Right hindlimb (tissue), 1 donor: ENCODE measurements at regions not wholly inside any gene's neighbourhood (a gene's known extent, or its start where the extent isn't known, plus 50 kb on each side); places are given as distances from the start of the nearest gene placed in this dataset.

Experiments used
- DNase-seq: peaks from one replicate; pipeline ENCODE4 v3.0.0-alpha.2; 2018

DNA sequence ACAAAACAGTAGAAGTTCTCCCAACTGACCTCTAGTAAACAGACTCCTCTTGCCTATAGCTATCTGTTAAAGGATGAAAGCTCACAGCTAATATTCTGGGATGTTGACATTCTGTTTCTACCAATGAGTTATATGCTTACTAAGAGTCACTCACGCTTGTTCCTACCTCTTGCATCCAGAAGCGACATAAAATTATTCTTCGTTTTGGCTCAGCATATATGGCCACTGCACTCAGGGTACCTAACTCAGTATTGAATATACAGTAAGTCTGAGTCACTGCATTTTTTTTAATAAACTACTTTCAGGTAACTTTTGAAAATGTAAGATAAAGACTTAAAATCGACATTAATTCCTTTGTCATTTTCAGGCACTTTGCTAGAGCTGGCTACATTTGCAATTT, 214.4 kb upstream of the STXBP5 start:
- DNase-seq: no peak

DNA sequence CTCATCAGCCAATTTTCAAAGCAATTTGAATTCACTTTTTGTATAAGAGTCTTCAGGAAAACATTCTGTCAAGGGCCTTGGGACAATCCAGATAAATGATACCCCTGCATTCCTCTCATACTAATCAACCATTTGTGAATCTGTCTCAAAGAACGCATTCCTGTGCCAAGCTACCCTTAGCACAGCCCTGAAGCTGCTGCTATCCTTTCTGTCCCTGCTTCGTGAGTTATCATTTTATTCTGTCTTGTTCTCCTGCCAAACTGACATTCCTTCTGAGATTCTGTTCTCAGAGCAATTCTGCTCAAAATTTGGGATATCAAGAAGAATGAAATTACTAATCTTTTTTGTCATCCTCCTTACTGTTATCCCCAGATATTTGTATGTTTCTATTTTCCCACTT, 213.9 kb upstream of the STXBP5 start:
- DNase-seq: no peak

DNA sequence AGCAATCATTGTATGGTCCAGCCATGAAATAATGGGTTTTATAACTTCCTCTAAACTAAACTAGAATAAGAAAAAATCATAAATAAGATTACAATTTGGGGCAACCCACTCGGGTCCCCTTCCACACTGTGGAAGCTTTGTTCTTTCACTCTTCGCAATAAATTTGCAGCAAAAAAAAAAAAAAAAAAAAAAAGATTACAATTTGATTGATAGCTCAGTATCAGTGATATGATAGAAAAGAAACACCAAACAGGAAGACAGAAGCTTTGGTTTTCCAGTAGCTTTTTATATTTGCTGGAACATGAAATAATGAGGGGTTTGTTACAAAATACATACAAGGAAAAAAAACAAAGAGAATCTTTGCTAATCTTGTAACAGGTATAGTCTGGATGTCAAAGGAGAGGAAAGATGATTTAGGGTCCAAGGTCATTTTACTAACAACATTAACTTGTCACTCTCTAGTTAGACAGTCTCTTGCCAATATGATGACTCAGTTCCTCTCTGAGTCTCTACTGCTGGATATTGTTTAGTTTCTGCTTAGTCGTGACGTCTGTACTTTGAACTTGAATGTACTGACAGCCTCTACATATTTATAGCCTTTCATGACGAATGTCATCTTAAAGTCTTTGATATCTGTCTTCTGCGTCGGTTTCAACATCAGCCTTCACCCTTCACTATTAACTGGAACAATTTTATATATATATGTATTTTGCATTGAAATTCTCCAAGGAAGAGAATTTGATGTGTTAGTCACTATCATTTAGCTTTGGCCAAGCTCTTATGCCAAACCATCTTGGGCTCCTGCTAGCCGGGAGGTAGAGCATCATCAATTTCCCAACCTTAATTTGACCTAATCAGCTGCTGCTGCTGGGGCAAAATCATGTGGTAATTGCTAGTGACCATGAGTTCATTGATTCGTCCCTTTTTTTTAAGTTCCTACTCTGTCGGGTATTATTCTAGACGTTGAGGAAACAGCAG, 213.1 kb upstream of the STXBP5 start:
- no peak for DNase-seq

DNA sequence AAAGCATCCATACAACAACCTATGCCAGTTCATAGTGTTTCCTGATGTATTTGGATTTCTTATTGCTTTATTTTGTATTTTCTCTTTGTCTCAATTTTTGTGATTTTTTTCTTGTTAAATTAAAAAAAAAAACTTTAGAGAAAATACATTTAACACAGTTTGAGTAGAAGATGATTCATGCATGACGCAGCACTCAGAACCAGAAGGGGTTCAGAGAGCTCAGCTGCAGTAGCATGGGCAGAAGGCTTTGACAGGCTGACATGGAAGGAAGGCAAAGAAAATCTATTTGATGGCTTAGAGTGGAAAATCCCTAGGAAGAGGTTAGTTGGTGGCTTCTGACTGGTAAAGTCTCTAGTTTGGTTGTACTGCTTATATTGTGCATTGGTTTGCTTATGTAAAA, 207.2 kb upstream of the STXBP5 start:
- DNase-seq: no peak

DNA sequence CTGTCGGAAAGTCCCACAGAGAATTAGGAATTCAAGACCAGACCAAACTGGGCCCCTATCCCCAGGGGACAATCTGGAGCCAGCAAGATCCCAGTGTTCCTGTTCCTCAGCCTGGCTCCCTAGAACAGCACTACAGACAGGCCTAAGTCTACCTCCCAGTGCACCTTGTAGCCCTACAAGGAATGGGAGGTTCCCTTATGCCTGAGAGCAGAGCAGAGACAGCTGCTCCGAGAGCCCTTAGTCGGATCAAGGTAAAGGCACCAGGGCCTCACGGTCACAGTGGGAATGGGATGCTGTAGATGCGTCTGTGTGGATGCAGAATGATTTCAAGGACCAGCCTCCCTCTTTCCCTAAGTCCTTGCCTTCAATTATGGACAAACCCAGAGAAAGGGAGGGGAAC, 204.5 kb upstream of the STXBP5 start:
- no peak for DNase-seq

DNA sequence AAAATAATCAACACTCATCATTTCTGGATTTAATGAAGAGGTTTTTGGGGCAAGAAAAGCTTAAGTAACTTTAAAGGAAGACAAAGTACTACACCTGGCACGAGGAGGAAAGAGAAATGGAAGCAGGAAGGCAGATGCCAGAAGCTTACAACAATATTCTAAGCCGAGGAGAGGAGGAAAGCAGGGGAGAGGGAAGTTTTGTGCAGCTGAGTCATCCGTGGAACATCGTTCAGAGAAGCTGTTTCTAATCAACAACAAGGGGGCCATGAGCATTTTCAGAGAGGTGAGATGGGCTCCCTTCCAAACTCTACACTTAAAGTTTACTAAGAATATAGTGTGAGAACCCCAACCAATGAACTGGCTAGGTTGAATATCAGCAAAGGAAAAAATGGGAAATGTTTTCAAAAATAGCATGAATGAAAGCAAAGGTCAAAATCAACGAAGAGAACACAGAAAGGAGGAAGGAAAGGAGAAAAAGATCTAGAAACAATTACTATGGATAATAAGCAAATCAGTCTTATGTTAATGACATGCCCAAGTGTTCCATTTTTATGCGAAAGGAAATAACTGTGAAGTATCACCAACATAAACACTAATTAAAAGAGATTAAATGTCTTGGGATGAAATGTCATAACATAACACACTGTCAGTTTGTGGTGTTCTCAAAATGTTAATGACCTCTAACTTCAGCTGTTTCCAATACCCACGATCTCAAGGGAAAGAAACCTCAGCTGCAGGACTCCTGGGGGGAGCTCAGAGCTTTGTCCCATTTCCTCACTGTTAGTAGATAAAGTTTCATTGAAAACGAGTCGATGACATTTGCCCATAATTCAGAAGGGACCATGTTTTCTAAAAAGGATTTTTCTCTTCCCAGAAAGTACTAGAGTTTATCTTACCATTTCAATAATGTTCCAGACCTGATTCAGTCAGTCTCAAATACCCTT, 203.4 kb upstream of the STXBP5 start:
- no peak for DNase-seq

DNA sequence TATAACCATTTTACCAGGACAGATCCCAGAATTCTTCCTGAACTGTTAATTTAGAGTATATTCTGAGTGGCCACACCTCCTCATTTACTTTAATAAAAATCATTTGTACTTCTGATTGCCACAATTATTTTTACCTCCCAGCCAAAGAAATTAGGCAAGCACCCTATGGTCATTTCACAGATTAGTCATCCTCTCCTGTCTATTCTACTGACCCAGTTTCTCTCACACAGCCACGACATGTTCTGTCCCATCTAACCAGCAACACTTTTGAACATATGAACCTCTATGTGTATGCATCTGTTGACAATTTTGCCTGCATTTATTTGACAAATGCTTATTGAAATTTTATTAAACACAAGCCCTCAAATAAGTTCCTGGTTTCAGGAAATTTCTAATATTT, 202.6 kb upstream of the STXBP5 start:
- no peak for DNase-seq

DNA sequence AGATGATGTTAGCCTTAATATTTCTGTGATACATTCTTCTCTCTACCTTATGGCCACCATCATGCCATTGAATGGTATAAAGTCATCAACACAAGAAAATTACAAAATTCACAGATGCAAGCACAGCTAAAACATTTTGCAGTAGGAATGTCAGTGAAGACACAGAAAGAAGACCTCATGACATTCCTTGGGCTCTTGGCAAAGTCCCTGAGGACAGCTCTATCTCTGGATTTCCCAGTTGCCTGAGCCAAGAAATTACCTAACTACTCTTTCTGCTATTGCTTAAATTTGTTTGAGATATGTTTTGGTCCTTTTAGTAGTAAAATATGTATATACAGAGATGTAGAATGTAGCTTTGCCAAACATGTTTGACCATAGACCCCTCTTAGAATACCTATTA, 201.0 kb upstream of the STXBP5 start:
- no peak for DNase-seq

DNA sequence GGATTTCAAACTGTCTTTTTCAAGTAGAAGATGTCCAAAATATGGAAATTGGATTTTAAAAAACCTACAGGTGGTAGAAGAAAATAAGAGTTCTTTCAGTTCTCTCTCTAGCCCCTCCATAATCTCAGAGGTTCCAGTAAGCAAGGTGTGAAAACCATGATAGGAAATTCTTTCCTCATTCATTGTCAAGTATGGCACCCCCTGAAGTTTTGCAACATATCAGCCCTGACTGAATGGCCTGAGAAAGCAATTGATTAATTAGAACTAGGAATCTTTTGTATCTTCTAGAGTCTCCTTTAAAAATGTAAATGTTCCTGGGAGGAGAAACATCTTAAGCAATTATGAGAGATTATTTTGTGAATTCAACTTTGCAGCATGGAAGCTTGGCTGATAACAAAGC, 198.7 kb upstream of the STXBP5 start:
- no peak for DNase-seq

DNA sequence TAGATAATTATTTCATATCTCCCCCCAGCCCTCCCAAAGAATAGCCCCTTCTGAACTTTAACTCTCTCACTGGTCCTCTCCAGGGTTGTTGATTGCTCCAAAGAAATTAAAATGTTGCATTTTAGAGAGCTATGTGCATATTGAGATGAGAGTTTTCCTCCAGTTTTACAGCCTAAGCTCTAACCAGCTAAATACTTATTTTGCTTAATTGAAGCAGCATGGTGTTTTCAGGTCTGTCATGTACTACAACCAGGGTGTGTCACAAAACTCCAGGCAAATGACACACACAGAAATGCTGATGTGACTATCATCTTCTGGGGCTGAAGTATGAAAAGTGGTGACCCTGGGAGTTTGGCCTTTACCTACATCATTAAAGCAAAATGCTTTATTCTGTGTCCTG, 196.8 kb upstream of the STXBP5 start:
- DNase-seq: no peak

DNA sequence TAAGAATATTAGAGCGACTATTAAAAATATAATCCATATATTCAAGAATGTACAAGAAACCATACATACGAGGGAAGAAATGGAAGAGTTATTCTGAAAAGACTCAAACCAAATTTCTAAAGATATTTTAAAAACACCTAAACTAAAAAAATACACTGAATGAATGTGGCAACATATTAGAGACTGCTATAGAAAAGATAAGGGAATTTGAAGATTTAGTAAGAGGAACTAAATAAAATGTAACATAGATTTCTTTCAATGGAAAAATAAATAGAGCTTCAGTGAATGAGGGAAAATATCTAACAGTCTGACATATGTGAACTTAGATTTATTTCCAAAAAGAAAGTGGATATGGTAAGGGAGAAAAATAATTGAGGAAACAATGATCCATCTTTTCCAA, 194.9 kb upstream of the STXBP5 start:
- no peak for DNase-seq

DNA sequence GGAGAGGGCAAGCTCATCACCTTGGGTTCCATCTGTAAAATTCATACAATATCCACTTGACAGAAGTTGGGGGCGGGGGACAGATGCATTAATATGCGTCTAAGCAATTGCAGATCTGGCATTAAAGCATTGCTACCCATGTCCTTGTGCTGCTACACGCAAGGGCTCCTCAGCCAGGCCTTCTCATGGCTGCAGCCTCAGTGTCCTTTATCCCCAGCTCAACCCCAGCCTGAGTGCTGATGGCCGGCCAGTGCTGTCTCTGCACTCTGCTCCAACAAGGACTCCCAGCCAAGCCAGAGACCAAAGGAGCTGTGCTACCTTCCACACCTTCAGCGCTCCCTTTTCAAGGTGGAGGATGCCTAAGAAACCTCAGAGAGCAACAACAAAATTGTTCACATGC, 188.5 kb upstream of the STXBP5 start:
- no peak for DNase-seq

DNA sequence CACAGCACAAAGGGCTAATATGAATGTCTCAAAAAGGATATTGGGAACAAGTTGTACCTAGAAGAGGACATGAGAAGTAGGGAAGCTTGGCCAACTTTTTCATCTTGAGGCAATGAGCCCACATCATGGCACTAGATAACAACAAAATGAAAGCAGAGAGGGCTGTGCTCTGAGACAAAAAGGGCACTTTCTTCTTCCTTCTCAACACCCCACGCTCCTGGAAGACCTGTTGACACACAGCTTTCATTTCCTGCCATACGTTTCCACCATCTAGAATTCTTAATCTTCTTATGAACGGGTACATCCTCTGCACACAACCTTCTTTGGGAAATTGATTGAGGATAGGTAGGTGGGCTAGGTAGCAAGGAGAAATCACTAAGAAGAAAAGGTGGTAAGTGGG, 187.8 kb upstream of the STXBP5 start:
- DNase-seq: no peak

DNA sequence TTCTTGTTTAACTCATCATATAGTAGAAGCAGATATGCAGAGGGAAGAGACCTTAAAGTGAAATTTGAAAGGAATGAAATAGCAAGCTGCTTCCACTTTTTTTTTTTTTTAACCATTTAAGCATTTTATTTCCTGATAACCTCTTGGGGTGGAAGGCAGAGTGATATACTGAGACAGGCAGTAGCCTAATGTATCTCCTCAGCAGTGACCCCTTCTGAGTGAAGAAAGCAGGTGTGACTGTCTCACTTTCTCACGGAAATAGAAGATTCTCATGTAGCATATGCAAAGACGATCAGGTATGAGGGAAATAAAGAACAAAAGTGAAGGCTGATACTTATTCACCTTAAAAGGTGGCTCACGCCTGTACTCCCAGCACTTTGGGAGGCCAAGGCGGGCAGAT, 187.1 kb upstream of the STXBP5 start:
- DNase-seq: no peak

DNA sequence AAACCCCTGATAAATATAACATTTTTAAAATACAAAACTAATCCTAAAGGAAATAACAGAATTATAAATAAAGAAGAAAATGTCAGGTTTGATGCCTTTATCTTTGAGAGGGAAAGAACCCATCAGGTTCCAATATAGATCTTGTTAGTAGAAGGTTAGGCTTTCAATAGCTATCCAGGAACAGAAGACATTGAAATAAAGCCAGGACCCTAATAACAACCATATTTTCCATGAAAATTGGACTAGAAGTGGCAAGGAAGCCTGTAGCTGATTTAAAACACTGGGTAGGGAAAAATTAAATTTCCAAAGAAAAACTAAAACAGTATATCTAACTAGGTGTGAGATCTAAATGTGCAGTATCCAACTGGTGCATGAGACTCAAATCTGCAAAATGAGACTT, 185.2 kb upstream of the STXBP5 start:
- DNase-seq: no peak

DNA sequence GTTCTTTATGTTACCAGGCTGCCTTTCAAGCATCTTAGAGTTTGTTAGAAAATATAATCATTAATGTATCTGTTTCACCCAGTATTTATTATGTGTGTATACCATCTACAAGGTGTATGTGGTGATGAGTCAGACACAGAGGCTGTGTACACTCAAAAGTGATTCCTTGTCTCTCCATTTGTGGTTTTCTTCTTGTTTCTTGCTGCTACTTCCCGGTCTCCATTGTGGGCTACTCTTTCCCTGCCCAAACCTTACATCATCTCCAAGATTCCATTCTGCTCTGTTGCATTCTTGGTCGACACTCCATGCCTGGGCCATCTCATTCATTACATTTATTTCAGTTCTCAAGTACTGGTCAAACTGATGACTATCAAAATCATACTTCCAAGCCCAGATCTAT, 182.2 kb upstream of the STXBP5 start:
- no peak for DNase-seq

DNA sequence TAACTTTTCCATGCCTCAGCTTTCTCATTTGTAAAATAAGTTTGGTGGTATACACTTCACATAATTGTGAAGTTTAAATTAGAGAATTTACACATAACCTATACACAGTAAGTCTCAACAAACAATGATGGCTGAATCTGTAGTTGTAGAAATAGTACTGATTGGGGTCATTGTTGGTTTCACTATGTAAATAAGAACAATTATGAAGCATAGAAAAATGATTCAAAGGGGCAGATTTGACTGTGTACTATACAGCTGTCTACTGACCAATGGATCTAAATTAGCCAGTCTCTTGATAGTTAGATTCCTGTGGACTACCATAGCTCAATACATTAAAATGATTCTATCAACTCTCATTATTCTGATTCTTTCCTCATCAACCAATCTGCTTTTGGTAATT, 181.1 kb upstream of the STXBP5 start:
- DNase-seq: no peak

DNA sequence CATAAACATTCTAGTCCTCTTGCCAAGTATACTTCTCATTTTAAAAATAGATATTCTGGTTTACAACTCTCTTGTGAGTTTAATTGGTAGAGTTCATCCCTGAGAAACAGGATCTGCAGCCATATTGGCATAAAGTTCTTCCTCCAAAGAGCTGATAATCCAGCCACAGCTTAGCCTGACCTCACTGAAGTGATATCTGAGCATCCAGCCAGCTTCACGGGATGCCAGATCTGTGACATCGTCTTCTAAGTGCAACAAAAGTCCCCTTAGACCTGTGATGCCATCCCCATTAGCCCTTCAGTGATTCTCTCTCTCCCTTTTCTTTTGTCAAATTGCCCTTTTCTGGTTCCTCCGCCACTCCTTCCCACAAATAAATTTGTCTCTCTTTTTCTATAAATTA, 180.6 kb upstream of the STXBP5 start:
- no peak for DNase-seq

DNA sequence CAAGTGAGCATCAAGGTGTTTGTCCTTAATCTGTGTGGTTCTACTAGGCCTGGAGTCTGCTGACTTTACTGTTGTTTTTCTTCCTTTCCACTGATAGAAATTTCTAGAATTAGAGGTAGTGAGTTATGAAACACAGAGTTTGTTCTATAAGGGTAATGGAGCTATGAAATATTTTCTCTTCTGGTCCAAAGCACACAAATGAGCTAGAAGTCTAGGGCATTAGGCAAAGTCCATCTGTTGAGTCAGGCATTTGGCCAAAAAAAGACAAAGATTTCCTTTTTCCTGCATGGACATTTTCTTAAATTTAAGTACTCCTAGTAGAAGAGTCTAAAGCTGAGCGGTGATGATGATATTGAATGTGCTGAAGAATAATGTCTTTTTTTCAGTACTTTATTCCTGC, 174.3 kb upstream of the STXBP5 start:
- DNase-seq: no peak

DNA sequence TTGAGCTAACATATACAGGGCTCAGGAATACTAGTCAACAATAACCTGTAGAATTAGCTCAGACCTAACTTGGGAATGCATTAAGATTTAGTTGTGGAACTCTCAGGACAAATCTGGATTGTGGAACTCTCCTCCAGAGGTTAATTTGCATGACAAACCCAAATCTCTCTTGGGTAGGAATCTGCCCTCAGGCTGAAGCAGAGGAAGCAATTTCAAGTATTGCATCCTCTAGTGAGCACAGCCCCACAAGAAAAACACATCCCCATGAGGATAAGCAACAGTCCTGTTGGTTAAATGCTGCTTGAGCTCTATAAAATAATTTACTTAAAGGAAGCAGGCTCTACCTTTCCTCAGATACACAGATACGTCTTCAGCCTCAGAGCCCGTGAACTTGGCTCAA, 170.9 kb upstream of the STXBP5 start:
- no peak for DNase-seq

DNA sequence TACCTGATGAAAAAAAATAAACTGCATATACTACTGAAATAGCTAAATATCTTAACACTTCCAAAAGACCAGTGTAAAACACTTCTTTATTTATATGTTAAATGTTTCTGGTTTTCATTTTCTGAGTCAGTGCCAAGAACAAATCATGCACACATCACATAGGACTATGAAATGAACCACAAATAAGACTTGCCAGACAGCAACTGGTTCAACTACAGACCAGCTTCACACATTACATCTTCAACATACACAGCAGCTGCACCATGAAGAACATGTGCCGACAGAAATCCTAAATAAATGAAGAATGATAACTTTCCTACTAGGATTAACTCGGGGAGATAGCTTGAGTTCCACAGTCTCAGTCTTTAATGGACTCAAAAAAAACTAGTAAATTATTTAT, 168.3 kb upstream of the STXBP5 start:
- no peak for DNase-seq

DNA sequence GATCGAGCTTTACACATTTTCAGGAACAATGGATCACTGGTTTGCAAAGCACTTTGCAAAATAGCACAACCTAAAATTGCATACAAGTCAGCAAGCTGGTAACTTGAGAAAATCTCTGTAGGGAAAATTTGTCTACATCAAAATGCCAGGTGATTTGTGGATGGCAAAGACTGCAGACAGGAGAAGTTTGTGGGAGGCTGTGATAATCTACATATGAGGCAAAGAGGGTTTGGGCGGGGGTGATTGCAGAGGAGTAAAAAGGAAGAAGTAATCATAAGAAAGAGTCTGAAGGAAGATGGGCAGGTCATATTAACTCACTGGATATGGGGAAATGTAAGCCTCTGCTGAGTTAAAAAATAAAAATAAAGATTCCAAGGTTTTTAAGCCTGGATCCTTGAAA, 166.3 kb upstream of the STXBP5 start:
- DNase-seq: no peak

DNA sequence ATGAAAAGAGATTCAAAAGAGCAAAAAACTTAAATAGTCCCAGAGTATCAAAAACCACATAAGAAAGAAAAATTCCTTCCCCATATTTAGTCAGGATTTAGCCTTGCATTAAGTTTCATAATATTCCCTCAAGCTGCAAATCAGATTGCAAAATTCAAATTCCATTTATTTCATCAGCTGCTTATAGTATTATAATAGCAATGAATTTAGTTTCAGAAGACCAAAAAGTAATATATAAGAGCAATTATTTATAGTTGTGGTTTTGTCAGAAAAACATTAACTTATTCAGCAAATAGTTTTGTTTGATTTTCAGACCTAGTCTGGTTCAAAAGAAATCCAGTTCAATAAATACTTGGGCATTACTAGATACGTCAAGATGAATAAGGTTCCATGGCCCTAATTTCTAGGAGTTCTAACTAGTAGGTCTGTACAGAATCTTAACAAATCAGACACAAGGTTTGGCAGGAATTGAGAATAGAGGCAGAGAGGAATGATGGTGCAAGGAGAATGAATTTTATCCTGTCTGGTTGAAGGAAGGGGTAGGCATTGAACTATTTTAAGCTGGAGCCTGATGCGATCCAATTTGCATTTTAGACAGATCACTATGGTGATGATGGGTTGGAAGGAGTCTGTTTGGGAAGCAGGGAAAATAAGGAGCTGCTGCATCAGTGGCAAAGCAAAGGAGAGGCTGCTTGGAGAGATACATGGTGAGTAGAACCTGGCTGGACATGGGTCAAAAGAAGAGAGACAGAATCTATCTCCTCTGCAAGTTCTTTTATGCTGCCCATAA, 163.9 kb upstream of the STXBP5 start:
- DNase-seq: no peak
